HG03139 (cell line): ENCODE measurements at regions not wholly inside any gene's neighbourhood (a gene's known extent, or its start where the extent isn't known, plus 50 kb on each side); places are given as distances from the start of the nearest gene placed in this dataset.

Source experiments
- ATAC-seq: cut with Tn5 transposase; IDR thresholded peaks from one replicate; pipeline ENCODE4 v1.9.1; 2021; ENCODE audit not compliant: unreplicated experiment

GRCh38 chr14:98446508-98446907 is 825.5 kb downstream of the BCL11B start:
- no peak for ATAC-seq

- ATAC-seq = no peak
These were observed 815.8 kb downstream of the BCL11B start for GRCh38 chr14:98456231-98456630.

- no peak for ATAC-seq
These were observed 813.3 kb downstream of the BCL11B start for GRCh38 chr14:98458702-98459101.

GRCh38 chr14:98462908-98463307 is 809.1 kb downstream of the BCL11B start:
- ATAC-seq = no peak

GRCh38 chr14:98466807-98467206 is 805.2 kb downstream of the BCL11B start:
- no peak for ATAC-seq

- ATAC-seq = no peak
These were observed 801.3 kb downstream of the BCL11B start for GRCh38 chr14:98470663-98471062.

- no peak for ATAC-seq
These were observed 797.1 kb downstream of the BCL11B start for GRCh38 chr14:98474900-98475299.

GRCh38 chr14:98477935-98478334 is 794.1 kb downstream of the BCL11B start:
- no peak for ATAC-seq

GRCh38 chr14:98489115-98489514 is 782.9 kb downstream of the BCL11B start:
- no peak for ATAC-seq

- ATAC-seq = no peak
These were observed 777.4 kb downstream of the BCL11B start for GRCh38 chr14:98494582-98494981.

- ATAC-seq = no peak
These were observed 773.7 kb downstream of the BCL11B start for GRCh38 chr14:98498019-98498885.

GRCh38 chr14:98501335-98501734 is 770.7 kb downstream of the BCL11B start:
- ATAC-seq = no peak

- no peak for ATAC-seq
These were observed 770.2 kb downstream of the BCL11B start for GRCh38 chr14:98501836-98502235.

- no peak for ATAC-seq
These were observed 768.7 kb downstream of the BCL11B start for GRCh38 chr14:98503086-98503815.

- ATAC-seq = no peak
These were observed 764.7 kb downstream of the BCL11B start for GRCh38 chr14:98507264-98507663.

- no peak for ATAC-seq
These were observed 761.6 kb downstream of the BCL11B start for GRCh38 chr14:98510392-98510791.

- no peak for ATAC-seq
These were observed 759.3 kb downstream of the BCL11B start for GRCh38 chr14:98512501-98513251.

- no peak for ATAC-seq
These were observed 758.4 kb downstream of the BCL11B start for GRCh38 chr14:98513558-98513957.

GRCh38 chr14:98514016-98514415 is 758.0 kb downstream of the BCL11B start:
- no peak for ATAC-seq

GRCh38 chr14:98536256-98536655 is 735.7 kb downstream of the BCL11B start:
- ATAC-seq = no peak

- no peak for ATAC-seq
These were observed 729.7 kb downstream of the BCL11B start for GRCh38 chr14:98542316-98542715.

- ATAC-seq = no peak
These were observed 728.9 kb downstream of the BCL11B start for GRCh38 chr14:98543074-98543473.
